Activated CD4-positive, alpha-beta T cell treated with anti-CD3 and anti-CD28 coated beads, Interleukin-2, amount 10 ng/mL, durations not matched to agents 24 days and 14 days (primary cell): ENCODE measurements at regions not wholly inside any gene's neighbourhood (a gene's known extent, or its start where the extent isn't known, plus 50 kb on each side); places are given as distances from the start of the nearest gene placed in this dataset.

ENCODE experiments used
- DNase-seq: peaks from one replicate; pipeline ENCODE4 v3.0.0; 2022
- H3K27ac Mint-ChIP-seq: one replicate; pipeline ENCODE4 v1.8.0; 2022; ENCODE audit warnings: mild to moderate bottlenecking, mixed read lengths
- H3K27me3 Mint-ChIP-seq: one replicate; pipeline ENCODE4 v1.8.0; 2022; ENCODE audit warnings: mixed read lengths
- H3K36me3 Mint-ChIP-seq: one replicate; pipeline ENCODE4 v1.8.0; 2022; ENCODE audit warnings: low read depth, mild to moderate bottlenecking, mixed read lengths
- H3K4me1 Mint-ChIP-seq: one replicate; pipeline ENCODE4 v1.8.0; 2021; ENCODE audit warnings: mixed read lengths
- H3K4me3 Mint-ChIP-seq: one replicate; pipeline ENCODE4 v1.8.0; 2022; ENCODE audit warnings: mild to moderate bottlenecking, moderate library complexity, mixed read lengths
- H3K9me3 Mint-ChIP-seq: one replicate; pipeline ENCODE4 v1.8.0; 2021; ENCODE audit warnings: mixed read lengths
- intact Hi-C: fragments of 100-400 bp; cut with micrococcal nuclease; formaldehyde crosslinking; loops from one replicate; pipeline ENCODE4 v1.15.1; 2023

DNA sequence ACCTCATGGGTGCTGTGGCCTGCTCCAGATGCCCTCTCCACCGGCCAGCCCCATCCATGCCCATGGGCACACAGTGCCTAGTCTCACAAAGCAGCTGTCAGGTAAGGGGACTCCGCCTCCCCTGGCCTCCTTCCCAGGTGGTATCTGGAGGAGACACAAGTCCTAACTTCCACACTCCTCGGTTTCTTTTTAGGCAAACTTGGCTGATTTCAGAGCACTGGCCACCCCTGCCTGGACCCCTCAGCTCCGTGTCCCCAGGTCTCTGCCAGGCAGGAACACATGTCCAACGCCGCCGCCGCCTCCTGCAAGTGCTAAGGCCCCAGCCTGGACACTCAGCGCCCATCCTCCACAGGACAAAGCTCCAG lies 324.1 kb upstream of the DIO3 start:
- Mint-ChIP-seq H3K36me3 (no peaks in the 10 kb centered on the region), H3K27me3 (no peaks in the 10 kb centered on the region), H3K4me3 (no peak overlapping the region), H3K4me1 (no peaks in the 10 kb centered on the region), H3K27ac (no peak overlapping the region), H3K9me3 (no peaks in the 10 kb centered on the region)
- no peak for DNase-seq
- intact Hi-C loops: no loop called here

DNA sequence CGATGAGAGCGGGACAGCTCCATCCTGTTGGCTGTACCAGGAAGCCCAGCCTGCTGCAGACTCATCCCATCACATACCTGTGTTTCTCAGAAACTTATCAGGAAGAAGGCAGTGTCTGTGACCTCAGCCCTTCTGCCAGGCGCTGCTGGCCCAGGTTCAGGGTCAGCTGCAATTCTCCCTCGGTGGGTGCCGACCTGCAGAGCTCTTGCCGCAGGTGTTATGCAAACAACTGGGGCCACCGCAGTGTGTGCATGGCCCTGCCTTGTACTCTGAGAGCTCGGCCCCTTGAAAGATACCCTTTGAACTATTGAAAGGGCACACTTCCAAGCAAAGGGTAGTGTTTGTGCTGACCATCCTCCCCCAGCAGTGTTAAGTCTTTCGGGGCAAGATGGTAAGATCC lies 322.2 kb upstream of the DIO3 start:
- H3K4me1 Mint-ChIP-seq: no peaks in the 10 kb centered on the region
- no peaks in the 10 kb centered on the region for H3K36me3 Mint-ChIP-seq
- DNase-seq: no peak
- no peak overlapping the region for H3K27ac Mint-ChIP-seq
- intact Hi-C loops: no loop called here
- H3K9me3 Mint-ChIP-seq: no peaks in the 10 kb centered on the region
- no peak overlapping the region for H3K4me3 Mint-ChIP-seq
- H3K27me3 Mint-ChIP-seq: no peaks in the 10 kb centered on the region

DNA sequence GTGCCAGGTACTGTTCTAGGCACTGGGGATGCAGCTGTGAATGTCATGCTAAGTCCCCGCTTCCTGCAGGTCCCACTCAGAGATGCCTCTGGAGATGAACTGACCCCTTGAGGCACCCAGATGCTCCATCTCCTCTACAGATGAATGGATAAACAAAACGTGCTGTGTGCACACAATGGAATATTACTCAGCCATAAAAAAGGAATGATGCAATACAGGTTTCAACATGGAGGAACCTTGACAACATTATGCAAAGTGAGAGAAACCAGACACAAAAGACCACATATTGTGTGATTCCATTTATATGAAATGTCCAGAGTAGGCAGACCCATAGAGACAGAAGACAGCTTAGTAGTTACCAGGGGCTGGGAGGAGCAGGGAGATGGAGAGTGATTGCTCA lies 320.1 kb upstream of the DIO3 start:
- Mint-ChIP-seq H3K27ac (no peak overlapping the region), H3K4me1 (no peaks in the 10 kb centered on the region)

DNA sequence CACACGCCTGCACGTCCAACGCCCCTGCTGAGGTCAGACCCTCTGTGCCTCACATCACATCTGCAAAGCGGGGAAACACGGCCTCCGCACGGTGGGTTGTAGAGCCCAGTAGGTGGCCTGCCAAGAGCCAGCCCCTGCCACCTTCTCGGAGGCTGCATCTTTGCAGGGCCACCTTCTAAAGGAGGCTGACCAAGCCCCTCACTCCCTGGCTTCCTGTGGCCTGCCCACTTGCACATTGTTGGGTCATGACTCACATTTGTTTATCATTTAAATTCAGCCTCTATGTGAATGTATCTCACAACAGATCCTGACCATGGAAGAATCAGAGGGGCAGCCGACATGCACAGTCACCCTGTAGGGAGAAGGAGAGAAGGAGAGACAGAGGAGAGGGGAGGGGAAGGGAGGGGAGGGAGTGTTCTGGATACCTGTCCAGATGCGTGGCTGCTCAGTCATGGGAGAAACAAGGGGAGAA lies 319.5 kb upstream of the DIO3 start:
- Mint-ChIP-seq H3K36me3 (no peaks in the 10 kb centered on the region), H3K4me3 (no peak overlapping the region), H3K4me1 (no peaks in the 10 kb centered on the region), H3K27me3 (no peaks in the 10 kb centered on the region), H3K27ac (no peak overlapping the region), H3K9me3 (no peaks in the 10 kb centered on the region)
- DNase-seq: no peak
- intact Hi-C loops: no loop called here

More for the DNA sequence above, 320.1 kb upstream of the DIO3 start:
- Mint-ChIP-seq H3K36me3 (no peaks in the 10 kb centered on the region), H3K27me3 (no peaks in the 10 kb centered on the region), H3K4me3 (no peak overlapping the region), H3K9me3 (no peaks in the 10 kb centered on the region)
- no peak for DNase-seq
- intact Hi-C loops: no loop called here

DNA sequence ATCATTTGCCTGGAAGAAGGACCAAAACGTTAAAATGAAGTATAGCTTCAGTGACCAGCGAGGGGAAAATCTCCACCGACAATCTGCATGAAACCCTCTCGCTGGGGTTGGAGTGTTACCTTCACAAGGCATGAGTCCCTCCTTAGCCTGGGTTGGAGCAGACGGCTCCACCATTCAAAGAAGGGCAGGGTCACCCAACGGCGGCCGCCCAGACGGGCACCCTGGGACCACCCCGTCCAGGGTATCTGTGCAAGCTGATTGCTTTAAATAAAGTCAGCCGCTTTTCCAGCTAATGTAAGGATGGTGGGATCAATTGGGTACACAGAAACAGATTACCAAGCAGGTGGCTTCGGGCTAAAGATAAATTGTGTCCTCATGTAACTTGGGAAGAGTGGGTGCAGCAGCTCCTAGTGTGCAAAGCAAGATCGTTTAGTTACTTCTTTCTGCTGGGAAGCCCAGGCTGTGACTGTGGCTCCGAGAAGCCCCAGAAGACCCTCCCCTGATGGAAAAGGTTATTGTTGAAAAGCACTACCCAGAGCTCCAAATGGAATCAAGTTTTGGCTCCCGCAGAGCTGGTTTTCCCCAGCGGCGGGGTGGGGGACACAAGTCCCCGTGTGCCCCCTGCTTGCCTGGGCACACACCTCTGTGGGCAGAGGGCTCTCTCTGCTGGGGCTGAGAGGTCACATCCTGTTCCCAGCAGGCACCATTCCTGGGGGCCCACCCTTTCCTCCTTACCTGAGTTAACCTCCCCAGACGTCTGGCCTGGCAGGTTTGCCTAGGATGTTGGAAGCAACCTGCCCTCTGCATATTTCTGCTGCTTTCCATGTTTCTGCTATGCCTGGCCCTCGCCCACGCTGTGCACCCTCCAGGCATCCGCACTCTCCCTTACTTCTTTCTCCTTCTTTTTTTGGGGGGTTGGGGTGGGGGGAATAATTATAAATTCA lies 318.6 kb upstream of the DIO3 start:
- no peak for DNase-seq
- Mint-ChIP-seq H3K27ac (no peak overlapping the region), H3K36me3 (no peaks in the 10 kb centered on the region), H3K9me3 (no peaks in the 10 kb centered on the region), H3K27me3 (no peaks in the 10 kb centered on the region), H3K4me3 (no peak overlapping the region), H3K4me1 (no peaks in the 10 kb centered on the region)
- intact Hi-C loops: no loop called here

DNA sequence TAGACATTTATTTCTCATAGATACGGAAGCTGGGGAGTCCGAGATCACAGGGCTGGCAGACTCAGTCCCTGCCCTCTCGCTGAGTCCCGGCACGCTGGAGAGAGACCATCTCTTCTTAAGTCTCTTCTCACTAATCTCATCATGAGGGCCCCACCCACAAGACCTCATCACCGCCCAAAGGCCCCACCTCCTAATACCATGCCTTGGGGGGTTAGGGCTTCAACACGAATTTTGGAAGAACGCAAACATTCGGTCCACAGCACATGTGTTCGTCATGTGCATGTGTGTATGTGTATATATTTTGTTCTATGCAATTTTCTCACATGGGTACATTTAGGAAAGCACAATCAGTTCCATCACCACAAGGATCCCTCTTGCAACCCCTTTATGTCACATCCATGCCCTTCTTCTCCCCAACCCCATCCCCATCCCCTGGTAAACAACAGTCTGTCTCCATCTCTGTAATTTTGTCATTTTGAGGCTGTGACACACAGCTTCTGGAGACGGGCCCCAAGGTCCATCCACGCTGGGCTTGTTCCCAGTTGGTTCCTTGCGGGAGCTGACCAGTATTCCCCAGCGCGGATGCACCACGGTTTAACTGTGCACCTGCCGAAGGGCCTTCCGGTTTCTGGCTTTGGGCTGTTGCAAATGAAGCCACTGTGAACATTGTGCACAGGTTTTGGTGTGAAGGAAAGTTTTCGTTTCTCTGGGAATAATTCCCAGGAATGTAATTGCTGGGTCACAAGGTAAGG lies 317.5 kb upstream of the DIO3 start:
- intact Hi-C loops: no loop called here

DNA sequence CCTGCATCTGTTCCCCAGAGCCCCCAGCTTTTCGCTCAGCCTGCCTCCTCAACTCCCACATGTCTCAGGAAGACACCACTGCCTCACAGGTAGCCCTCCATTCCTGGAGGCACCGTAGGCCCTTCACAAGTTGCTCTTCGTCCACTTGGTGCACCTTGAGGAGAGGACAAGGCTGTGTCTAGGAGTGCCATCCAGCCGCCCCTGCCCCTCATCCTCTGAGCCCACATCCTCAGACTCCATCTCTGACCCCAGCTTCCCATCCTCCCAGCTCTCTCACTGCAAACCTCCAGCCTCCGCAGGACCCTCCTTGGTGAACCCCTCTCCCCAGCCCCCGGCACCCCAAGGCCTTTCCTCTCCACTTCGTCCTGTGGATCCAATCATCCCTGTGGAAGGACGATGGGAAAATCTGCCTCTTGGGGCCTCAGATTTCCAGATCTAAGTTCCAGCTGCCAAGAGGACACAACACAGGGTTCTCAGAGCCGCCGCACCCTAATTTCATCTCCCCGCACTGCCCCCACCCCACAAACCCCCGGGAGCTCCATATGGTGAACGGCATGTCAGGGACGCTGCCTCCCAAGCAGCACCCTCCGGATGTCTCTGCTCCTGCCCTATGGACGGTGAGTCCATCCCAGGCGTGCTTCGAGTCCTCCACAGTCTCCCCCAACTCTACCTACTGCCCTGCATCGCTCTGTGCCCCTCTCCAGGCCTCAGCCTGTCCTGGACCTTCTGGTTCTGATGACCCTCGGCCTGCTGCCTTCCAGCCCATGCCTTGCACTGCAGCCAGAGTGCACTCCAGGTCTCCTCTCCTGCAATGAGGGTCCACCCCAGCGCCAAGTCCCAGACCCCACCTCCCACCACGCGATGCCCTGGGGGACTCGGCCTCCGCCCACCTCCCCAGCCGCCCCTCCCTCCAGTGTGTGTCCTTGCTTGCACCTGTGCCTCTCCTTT lies 314.1 kb upstream of the DIO3 start:
- no peak overlapping the region for H3K4me3 Mint-ChIP-seq
- no peaks in the 10 kb centered on the region for H3K36me3 Mint-ChIP-seq
- intact Hi-C loops: no loop called here
- H3K9me3 Mint-ChIP-seq: no peaks in the 10 kb centered on the region
- H3K27me3 Mint-ChIP-seq: no peaks in the 10 kb centered on the region
- no peak overlapping the region for H3K27ac Mint-ChIP-seq
- peaks cover 4% of the 10 kb centered on the region for H3K4me1 Mint-ChIP-seq
- DNase-seq: peak; percentile 19

More for the DNA sequence above, 317.5 kb upstream of the DIO3 start:
- no peak for DNase-seq
- Mint-ChIP-seq H3K36me3 (no peaks in the 10 kb centered on the region), H3K27me3 (no peaks in the 10 kb centered on the region), H3K4me1 (no peaks in the 10 kb centered on the region), H3K27ac (no peak overlapping the region), H3K9me3 (no peaks in the 10 kb centered on the region), H3K4me3 (no peak overlapping the region)

DNA sequence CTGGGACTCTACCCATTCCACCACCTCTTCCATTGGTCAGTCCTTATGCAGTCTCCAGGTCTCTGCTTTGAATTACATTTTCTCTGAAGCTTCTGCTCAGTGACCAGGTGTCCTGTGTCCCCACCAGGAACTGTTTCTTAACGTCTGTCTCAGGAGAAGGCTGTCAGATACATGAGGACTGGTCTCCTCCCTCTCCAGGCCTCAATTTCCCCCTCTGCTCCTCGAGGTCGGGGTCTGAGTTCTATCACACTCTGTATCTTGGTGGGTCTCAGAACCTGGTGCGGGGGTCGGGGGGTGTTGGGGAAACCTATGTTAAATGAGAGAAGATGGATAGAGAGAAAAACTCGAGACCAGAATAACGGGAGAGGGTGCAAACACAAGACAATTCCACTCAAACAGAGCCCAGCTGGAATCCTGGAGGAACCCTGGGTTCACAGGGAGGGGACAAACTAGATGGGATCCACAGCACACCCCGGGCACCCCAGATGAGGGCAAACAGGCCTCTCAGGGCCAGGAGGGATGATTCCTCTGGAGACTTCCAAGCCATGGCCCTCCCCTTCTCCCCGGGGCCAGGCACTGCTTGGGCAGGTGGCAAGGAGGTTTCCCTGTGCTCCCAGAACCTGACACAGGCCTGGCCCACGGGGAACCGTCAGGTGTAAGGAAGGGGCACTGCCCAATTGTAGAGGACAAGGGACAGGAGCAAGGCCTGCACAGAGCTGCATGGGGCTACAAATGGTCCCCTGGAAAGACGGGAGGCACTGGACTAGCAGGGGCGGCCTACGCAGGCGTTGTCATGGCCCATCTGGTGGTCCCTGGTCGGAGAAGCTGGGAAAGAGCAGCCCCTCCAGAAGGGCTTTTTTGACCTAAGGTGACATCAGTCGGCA lies 313.2 kb upstream of the DIO3 start:
- Mint-ChIP-seq H3K27me3 (no peaks in the 10 kb centered on the region), H3K36me3 (no peaks in the 10 kb centered on the region), H3K4me3 (no peak overlapping the region), H3K9me3 (no peaks in the 10 kb centered on the region), H3K27ac (no peak overlapping the region), H3K4me1 (peaks cover 7% of the 10 kb centered on the region)
- peak; percentile 34 for DNase-seq
- intact Hi-C loops: no loop called here

DNA sequence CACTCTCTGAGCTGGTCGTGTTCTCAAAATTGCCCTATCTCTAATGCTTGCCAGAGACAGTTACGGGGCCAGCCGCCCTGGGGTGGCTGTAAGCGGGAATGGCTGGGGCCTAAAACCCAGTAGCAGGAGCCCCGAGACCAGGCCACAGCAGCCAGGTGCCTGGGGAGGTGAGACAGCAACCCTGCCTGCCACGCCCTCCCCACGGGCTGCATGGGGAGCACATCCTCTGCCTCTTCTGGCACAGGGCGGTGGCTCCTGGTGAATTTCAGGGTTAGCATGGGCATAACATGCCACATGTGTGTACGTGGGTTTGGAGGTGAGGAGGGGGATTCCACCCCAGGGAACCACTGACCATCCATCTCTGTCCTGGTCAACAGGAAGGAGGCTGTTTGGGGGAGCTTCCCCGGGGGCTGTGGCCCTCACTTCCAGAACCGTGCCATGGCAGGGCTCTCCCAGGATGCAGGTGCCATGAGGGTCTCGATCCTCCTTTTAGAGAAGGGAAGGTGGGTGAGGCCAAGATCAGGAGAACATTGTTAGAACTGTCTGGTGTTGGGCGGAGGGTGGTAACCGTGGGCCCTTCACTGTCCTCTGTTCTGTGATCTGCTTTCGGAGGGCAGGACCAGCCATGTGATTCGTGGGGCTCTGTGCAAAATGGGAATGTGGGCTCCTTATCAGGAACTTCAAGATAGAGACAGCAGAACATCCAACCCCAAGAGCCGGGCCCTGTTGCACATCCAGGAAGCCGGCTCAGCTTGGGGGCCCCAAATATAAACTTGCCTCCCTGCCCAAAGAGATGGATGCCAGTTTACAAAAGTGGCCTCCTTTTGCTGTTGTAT lies 312.2 kb upstream of the DIO3 start:
- peak; percentile 42 for DNase-seq
- no peaks in the 10 kb centered on the region for H3K9me3 Mint-ChIP-seq
- no peaks in the 10 kb centered on the region for H3K36me3 Mint-ChIP-seq
- intact Hi-C loops: no loop called here
- no peak overlapping the region for H3K4me3 Mint-ChIP-seq
- H3K27me3 Mint-ChIP-seq: no peaks in the 10 kb centered on the region
- no peak overlapping the region for H3K27ac Mint-ChIP-seq
- H3K4me1 Mint-ChIP-seq: peaks cover 7% of the 10 kb centered on the region

DNA sequence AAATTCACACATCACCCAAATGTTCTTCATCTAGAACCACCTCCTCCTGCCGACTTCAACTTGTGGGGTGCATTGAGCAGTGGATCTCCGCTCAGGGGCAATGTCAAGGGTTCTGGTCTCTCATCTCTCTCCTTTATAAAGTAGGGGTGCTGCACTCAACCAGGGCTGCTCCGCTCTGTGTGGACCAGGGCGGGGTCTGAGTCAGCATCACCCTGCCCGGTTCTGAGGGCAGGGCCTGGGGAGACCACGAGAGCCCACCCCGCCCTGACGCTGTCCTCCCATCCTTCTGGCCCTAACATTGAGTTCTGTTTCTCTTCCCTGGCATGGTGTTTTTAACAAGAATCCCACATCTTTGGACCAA lies 311.6 kb upstream of the DIO3 start:
- Mint-ChIP-seq H3K36me3 (no peaks in the 10 kb centered on the region), H3K9me3 (no peaks in the 10 kb centered on the region), H3K27me3 (peaks cover 3% of the 10 kb centered on the region), H3K4me1 (peaks cover 7% of the 10 kb centered on the region), H3K4me3 (no peak overlapping the region), H3K27ac (no peak overlapping the region)
- no peak for DNase-seq
- intact Hi-C loops: no loop called here

DNA sequence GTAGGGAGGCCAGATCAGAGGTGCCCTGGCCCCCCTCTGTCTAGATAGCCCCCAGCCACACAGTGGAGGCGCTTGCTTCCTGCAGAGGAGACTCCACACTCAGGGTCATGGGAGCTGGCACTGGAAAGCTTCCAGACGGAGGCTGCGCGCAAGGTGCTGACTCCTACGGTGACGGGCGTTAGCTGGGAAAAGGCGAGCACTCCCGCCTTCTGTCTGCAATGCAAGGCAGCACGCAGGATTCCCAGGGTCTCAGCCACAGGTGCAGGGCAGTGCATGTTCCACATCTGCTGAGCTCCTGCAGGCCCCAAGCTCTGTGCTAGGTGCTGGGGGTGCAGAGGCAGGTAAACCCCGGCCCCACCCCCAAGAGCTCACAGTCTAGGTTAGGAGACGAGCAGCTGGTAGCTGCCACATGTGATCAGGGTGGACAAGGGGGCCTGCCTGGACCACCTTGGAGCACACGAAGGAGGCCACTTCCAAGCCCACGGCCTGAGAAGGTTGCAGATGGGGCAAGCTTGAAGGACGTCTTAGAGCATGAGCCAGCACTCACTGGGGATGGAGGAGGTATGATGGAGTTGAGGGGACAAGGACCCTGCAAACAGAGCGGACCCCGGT lies 310.9 kb upstream of the DIO3 start:
- peaks cover 3% of the 10 kb centered on the region for H3K27me3 Mint-ChIP-seq
- no peak overlapping the region for H3K4me3 Mint-ChIP-seq
- intact Hi-C loops: no loop called here
- H3K27ac Mint-ChIP-seq: no peak overlapping the region
- peaks cover 7% of the 10 kb centered on the region for H3K4me1 Mint-ChIP-seq
- no peaks in the 10 kb centered on the region for H3K9me3 Mint-ChIP-seq
- H3K36me3 Mint-ChIP-seq: no peaks in the 10 kb centered on the region
- DNase-seq: peak; percentile 53
